ENCODE measurements at regions not wholly inside any gene's neighbourhood (a gene's known extent, or its start where the extent isn't known, plus 50 kb on each side); places are given as distances from the start of the nearest gene placed in this dataset.

DNA sequence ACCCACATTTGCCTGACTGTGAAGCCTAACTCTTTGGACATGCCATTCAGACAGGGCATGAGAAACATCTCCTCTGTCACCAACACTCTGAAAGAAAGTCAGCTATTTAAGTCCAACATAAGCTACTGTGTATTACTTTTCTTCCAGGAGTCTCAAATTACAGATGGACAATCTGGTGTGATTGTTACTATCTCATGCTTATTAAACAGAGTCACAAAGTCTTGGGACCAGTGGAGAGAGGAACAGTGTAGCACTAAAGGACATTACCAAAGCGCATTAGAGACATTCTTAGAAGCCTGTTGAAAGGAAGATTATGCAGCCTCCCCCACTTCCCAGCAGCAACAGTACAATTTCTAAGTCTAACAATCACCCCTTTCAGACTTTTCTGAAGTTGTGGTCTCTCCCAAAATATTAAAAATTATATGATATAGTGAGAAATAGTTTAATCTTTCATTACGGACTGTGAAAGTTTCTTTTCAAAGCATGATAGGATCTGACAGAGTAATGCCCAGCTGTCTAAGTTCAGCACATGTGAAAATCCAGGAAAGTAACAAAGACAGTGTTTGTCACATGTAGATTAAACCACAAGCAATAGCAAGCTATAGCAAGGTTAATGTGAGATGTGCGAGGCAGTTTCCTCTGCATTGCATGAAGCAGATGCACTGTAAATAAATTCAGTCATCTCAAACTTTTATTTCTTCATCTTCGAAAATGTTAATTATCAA lies 280.9 kb upstream of the FZD8 start:
- FAIRE-seq (no peak), DNase-seq (ENCODE audit: low read depth, low spot score) (no peak)
- intact Hi-C loops (cut with micrococcal nuclease), result no loop called here
- H3K4me1 ChIP-seq (ENCODE audit: control insufficient read depth, extremely low read depth, insufficient read depth, low read length), result no peaks in the 10 kb centered on the region
- H3K9me3 ChIP-seq (replicated peaks; ENCODE audit: control insufficient read depth, insufficient read depth, low read length), result no peaks in the 10 kb centered on the region
- H2AFZ ChIP-seq (ENCODE audit: low read depth, low read length), result no peak overlapping the region
- H3K9ac ChIP-seq (replicated peaks; ENCODE audit: extremely low read depth, insufficient read depth, low read length), result no peak overlapping the region
- ChIA-PET CTCF (no interaction called here), POLR2A (no interaction called here)
- H4K20me1 ChIP-seq (replicated peaks; ENCODE audit: control insufficient read depth, extremely low read depth, insufficient read depth, low read length), result no peaks in the 10 kb centered on the region
- dilution Hi-C loops (cut with MboI; ENCODE audit: extremely low pct_ligation_motif_present, low sequenced_read_pairs), result no loop called here
- peaks cover 0 to 6% of the 10 kb centered on the region in 2 experiments for H3K27me3 ChIP-seq (ENCODE audit: control insufficient read depth in 2 of 2, insufficient read depth in 2 of 2, low read length in 2 of 2)
- no peak overlapping the region for H3K4me2 ChIP-seq (ENCODE audit: insufficient read depth, low read length)
- no peak overlapping the region for H3K27ac ChIP-seq (ENCODE audit: insufficient read depth, low read depth, low read length)
- no peaks in the 10 kb centered on the region for H3K36me3 ChIP-seq (ENCODE audit: control insufficient read depth in 2 of 2, extremely low read depth in 1 of 2, insufficient read depth in 2 of 2, low read length in 2 of 2)
- H3K4me3 ChIP-seq (replicated peaks in 1 of 3; ENCODE audit: insufficient read depth in 1 of 3, low read depth in 1 of 3, low read length in 3 of 3), result no peak overlapping the region
- no peaks in the 10 kb centered on the region for H3K9me1 ChIP-seq (replicated peaks; ENCODE audit: control insufficient read depth, extremely low read depth, insufficient read depth, low read length)
- H3K79me2 ChIP-seq (ENCODE audit: control insufficient read depth, insufficient read depth, low read length), result no peaks in the 10 kb centered on the region
- TF ChIP-seq EZH2 (IDR thresholded peaks at IDR 0.05; ENCODE audit: borderline replicate concordance, low read depth, low read length, severe bottlenecking) (no peak), GATA2 (IDR thresholded peaks at IDR 0.05; ENCODE audit: insufficient read depth, insufficient read length, low read depth, low read length) (no peak), MYC (IDR thresholded peaks at IDR 0.05; ENCODE audit: low read depth, low read length) (no peak), POLR2AphosphoS5 (IDR thresholded peaks at IDR 0.05; ENCODE audit: insufficient read depth, low read depth, low read length) (no peak), POLR2A (IDR thresholded peaks at IDR 0.05; ENCODE audit: low read depth, low read length) (no peak), CTCF (IDR thresholded peaks at IDR 0.05; ENCODE audit: extremely low read depth in 1 of 2, insufficient read depth in 1 of 2, low read depth in 1 of 2, low read length in 2 of 2) (no peak), MAX (IDR thresholded peaks at IDR 0.05; ENCODE audit: insufficient read depth, insufficient read length) (no peak), JUN (IDR thresholded peaks at IDR 0.05; ENCODE audit: borderline replicate concordance, insufficient read depth, insufficient read length, low read depth) (no peak), FOS (IDR thresholded peaks at IDR 0.05; ENCODE audit: borderline replicate concordance, insufficient read depth, low read length) (no peak)
- no TSS peak for BruUV-seq (replicated peaks)

Data from endothelial cell of umbilical vein (primary cell).